ENCODE measurements at regions not wholly inside any gene's neighbourhood (a gene's known extent, or its start where the extent isn't known, plus 50 kb on each side); places are given as distances from the start of the nearest gene placed in this dataset.

DNA sequence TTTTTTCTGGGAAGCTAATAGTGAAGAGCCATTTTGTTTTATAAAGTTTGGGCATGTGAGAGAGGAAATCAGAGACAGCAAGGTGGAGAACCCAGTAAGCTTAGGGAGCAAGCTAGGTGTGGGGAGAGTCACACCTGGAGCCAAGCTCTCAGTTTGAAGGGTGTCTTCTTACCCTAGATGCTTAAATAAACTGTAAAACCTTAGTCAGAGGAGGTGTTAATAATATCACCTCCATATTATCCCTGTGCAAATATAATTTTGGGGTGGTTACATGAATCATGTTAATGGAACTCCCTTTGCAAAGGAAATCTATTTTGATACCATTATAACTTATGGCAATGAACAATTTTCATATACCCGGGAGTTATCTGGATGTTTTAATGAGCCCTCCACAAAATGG lies 246.2 kb upstream of the PLET1 start:
- no peaks in the 10 kb centered on the region for H3K4me1 Mint-ChIP-seq
- no peak overlapping the region for H3K4me3 Mint-ChIP-seq
- no peak overlapping the region for H3K27ac Mint-ChIP-seq
- H3K27me3 Mint-ChIP-seq (ENCODE audit: low read depth): no peaks in the 10 kb centered on the region
- POLR2A ChIA-PET: no interaction called here
- ATAC-seq (no peak), DNase-seq (ENCODE audit: low spot score) (no peak)
- CTCF ChIA-PET: no interaction called here
- no peaks in the 10 kb centered on the region for H3K9me3 Mint-ChIP-seq
- no peaks in the 10 kb centered on the region for H3K36me3 Mint-ChIP-seq
- no peak for TF ChIP-seq GRHL2 (CRISPR knock-in tag; IDR thresholded peaks at IDR 0.05; ENCODE audit: insufficient replicate concordance, severe bottlenecking)
- no peak for TF ChIP-seq TEAD1 (CRISPR knock-in tag; IDR thresholded peaks at IDR 0.05)
- no peak for TF ChIP-seq JAZF1 (CRISPR knock-in tag; IDR thresholded peaks at IDR 0.05)
- TF ChIP-seq CBFB (CRISPR knock-in tag; IDR thresholded peaks at IDR 0.05; ENCODE audit: low read depth): no peak
- TF ChIP-seq MLX (CRISPR knock-in tag; IDR thresholded peaks at IDR 0.05): no peak
- TF ChIP-seq, protein P1, sequence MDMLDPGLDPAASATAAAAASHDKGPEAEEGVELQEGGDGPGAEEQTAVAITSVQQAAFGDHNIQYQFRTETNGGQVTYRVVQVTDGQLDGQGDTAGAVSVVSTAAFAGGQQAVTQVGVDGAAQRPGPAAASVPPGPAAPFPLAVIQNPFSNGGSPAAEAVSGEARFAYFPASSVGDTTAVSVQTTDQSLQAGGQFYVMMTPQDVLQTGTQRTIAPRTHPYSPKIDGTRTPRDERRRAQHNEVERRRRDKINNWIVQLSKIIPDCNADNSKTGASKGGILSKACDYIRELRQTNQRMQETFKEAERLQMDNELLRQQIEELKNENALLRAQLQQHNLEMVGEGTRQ (CRISPR knock-in tag; IDR thresholded peaks at IDR 0.05): no peak
- TF ChIP-seq TEAD4 (CRISPR knock-in tag; IDR thresholded peaks at IDR 0.05): no peak

- DNase-seq (ENCODE audit: low spot score): no peak
- ChIA-PET CTCF (no interaction called here), POLR2A (no interaction called here)
- no peaks in the 10 kb centered on the region for H3K9me3 Mint-ChIP-seq
- no peaks in the 10 kb centered on the region for H3K4me1 Mint-ChIP-seq
- ATAC-seq: peak; percentile 69
- no peak overlapping the region for H3K27ac Mint-ChIP-seq
- no peaks in the 10 kb centered on the region for H3K36me3 Mint-ChIP-seq
- no peak overlapping the region for H3K4me3 Mint-ChIP-seq
- no peaks in the 10 kb centered on the region for H3K27me3 Mint-ChIP-seq (ENCODE audit: low read depth)
- TF ChIP-seq GTF2I (CRISPR knock-in tag; conservative IDR thresholded peaks at IDR 0.05) (no peak), FOXP4 (CRISPR knock-in tag; IDR thresholded peaks at IDR 0.05) (no peak), TCF7 (CRISPR knock-in tag; IDR thresholded peaks at IDR 0.05; ENCODE audit: low read depth) (no peak), EMX1 (CRISPR knock-in tag; IDR thresholded peaks at IDR 0.05) (no peak), SOX15 (CRISPR knock-in tag; IDR thresholded peaks at IDR 0.05) (no peak), TP53 (CRISPR knock-in tag; IDR thresholded peaks at IDR 0.05) (no peak), MXD4 (CRISPR knock-in tag; IDR thresholded peaks at IDR 0.05; ENCODE audit: borderline replicate concordance) (no peak), OVOL2 (CRISPR knock-in tag; IDR thresholded peaks at IDR 0.05; ENCODE audit: borderline replicate concordance) (no peak), ZNF317 (CRISPR knock-in tag; IDR thresholded peaks at IDR 0.05; ENCODE audit: borderline replicate concordance, low read depth) (no peak), HMGXB4 (CRISPR knock-in tag; IDR thresholded peaks at IDR 0.05) (no peak), ZNF512 (CRISPR knock-in tag; IDR thresholded peaks at IDR 0.05; ENCODE audit: borderline replicate concordance) (no peak), RELA (CRISPR knock-in tag; IDR thresholded peaks at IDR 0.05; ENCODE audit: borderline replicate concordance) (no peak)
- TF ChIP-seq, protein P2, sequence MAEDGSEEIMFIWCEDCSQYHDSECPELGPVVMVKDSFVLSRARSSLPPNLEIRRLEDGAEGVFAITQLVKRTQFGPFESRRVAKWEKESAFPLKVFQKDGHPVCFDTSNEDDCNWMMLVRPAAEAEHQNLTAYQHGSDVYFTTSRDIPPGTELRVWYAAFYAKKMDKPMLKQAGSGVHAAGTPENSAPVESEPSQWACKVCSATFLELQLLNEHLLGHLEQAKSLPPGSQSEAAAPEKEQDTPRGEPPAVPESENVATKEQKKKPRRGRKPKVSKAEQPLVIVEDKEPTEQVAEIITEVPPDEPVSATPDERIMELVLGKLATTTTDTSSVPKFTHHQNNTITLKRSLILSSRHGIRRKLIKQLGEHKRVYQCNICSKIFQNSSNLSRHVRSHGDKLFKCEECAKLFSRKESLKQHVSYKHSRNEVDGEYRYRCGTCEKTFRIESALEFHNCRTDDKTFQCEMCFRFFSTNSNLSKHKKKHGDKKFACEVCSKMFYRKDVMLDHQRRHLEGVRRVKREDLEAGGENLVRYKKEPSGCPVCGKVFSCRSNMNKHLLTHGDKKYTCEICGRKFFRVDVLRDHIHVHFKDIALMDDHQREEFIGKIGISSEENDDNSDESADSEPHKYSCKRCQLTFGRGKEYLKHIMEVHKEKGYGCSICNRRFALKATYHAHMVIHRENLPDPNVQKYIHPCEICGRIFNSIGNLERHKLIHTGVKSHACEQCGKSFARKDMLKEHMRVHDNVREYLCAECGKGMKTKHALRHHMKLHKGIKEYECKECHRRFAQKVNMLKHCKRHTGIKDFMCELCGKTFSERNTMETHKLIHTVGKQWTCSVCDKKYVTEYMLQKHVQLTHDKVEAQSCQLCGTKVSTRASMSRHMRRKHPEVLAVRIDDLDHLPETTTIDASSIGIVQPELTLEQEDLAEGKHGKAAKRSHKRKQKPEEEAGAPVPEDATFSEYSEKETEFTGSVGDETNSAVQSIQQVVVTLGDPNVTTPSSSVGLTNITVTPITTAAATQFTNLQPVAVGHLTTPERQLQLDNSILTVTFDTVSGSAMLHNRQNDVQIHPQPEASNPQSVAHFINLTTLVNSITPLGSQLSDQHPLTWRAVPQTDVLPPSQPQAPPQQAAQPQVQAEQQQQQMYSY (CRISPR knock-in tag; IDR thresholded peaks at IDR 0.05): no peak
- TF ChIP-seq, protein P3, sequence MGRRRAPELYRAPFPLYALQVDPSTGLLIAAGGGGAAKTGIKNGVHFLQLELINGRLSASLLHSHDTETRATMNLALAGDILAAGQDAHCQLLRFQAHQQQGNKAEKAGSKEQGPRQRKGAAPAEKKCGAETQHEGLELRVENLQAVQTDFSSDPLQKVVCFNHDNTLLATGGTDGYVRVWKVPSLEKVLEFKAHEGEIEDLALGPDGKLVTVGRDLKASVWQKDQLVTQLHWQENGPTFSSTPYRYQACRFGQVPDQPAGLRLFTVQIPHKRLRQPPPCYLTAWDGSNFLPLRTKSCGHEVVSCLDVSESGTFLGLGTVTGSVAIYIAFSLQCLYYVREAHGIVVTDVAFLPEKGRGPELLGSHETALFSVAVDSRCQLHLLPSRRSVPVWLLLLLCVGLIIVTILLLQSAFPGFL (CRISPR knock-in tag; IDR thresholded peaks at IDR 0.05; ENCODE audit: borderline replicate concordance): no peak
- TF ChIP-seq, protein P4, sequence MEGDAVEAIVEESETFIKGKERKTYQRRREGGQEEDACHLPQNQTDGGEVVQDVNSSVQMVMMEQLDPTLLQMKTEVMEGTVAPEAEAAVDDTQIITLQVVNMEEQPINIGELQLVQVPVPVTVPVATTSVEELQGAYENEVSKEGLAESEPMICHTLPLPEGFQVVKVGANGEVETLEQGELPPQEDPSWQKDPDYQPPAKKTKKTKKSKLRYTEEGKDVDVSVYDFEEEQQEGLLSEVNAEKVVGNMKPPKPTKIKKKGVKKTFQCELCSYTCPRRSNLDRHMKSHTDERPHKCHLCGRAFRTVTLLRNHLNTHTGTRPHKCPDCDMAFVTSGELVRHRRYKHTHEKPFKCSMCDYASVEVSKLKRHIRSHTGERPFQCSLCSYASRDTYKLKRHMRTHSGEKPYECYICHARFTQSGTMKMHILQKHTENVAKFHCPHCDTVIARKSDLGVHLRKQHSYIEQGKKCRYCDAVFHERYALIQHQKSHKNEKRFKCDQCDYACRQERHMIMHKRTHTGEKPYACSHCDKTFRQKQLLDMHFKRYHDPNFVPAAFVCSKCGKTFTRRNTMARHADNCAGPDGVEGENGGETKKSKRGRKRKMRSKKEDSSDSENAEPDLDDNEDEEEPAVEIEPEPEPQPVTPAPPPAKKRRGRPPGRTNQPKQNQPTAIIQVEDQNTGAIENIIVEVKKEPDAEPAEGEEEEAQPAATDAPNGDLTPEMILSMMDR (IDR thresholded peaks at IDR 0.05): no peak
Observed at GRCh38 chr11:112507281-112507680, 246.6 kb upstream of the PLET1 start.

Measured in WTC11 (cell line).